GM19035 (cell line): ENCODE measurements at regions not wholly inside any gene's neighbourhood (a gene's known extent, or its start where the extent isn't known, plus 50 kb on each side); places are given as distances from the start of the nearest gene placed in this dataset.

Experiments used
- ATAC-seq: cut with Tn5 transposase; IDR thresholded peaks from one replicate; pipeline ENCODE4 v1.9.1; 2021; ENCODE audit not compliant: unreplicated experiment

- ATAC-seq: no peak
Observed at GRCh38 chr16:65445313-65446260, 323.7 kb upstream of the CDH11 start.

- no peak for ATAC-seq
Observed at GRCh38 chr16:65441501-65441900, 319.6 kb upstream of the CDH11 start.

GRCh38 chr16:65429504-65430181 is 307.8 kb upstream of the CDH11 start:
- no peak for ATAC-seq

GRCh38 chr16:65426484-65426883 is 304.6 kb upstream of the CDH11 start:
- ATAC-seq: no peak

- no peak for ATAC-seq
Observed at GRCh38 chr16:65422934-65423333, 301.1 kb upstream of the CDH11 start.

GRCh38 chr16:65421596-65421995 is 299.7 kb upstream of the CDH11 start:
- no peak for ATAC-seq

GRCh38 chr16:65418435-65418834 is 296.6 kb upstream of the CDH11 start:
- no peak for ATAC-seq

GRCh38 chr16:65415460-65415859 is 293.6 kb upstream of the CDH11 start:
- no peak for ATAC-seq

- ATAC-seq: no peak
Observed at GRCh38 chr16:65414284-65414984, 292.6 kb upstream of the CDH11 start.

- ATAC-seq: no peak
Observed at GRCh38 chr16:65413861-65414260, 292.0 kb upstream of the CDH11 start.

- no peak for ATAC-seq
Observed at GRCh38 chr16:65410801-65411200, 288.9 kb upstream of the CDH11 start.

GRCh38 chr16:65409510-65409909 is 287.6 kb upstream of the CDH11 start:
- no peak for ATAC-seq

GRCh38 chr16:65406933-65407332 is 285.1 kb upstream of the CDH11 start:
- no peak for ATAC-seq

GRCh38 chr16:65406116-65406515 is 284.3 kb upstream of the CDH11 start:
- ATAC-seq: no peak

GRCh38 chr16:65394281-65394680 is 272.4 kb upstream of the CDH11 start:
- ATAC-seq: no peak

GRCh38 chr16:65392806-65393565 is 271.1 kb upstream of the CDH11 start:
- ATAC-seq: no peak

- no peak for ATAC-seq
Observed at GRCh38 chr16:65388592-65388991, 266.7 kb upstream of the CDH11 start.

GRCh38 chr16:65386672-65387071 is 264.8 kb upstream of the CDH11 start:
- ATAC-seq: no peak

- no peak for ATAC-seq
Observed at GRCh38 chr16:65384441-65384840, 262.6 kb upstream of the CDH11 start.

- ATAC-seq: no peak
Observed at GRCh38 chr16:65377195-65377594, 255.3 kb upstream of the CDH11 start.

- ATAC-seq: no peak
Observed at GRCh38 chr16:65376601-65377000, 254.7 kb upstream of the CDH11 start.
